Tongue (tissue), 1 donor: ENCODE measurements at regions not wholly inside any gene's neighbourhood (a gene's known extent, or its start where the extent isn't known, plus 50 kb on each side); places are given as distances from the start of the nearest gene placed in this dataset.

Source experiments
- DNase-seq: peaks from one replicate; pipeline ENCODE4 v3.0.0-alpha.2; 2015

- DNase-seq: no peak
These were observed 160.2 kb upstream of the CCDC68 start for GRCh38 chr18:55119434-55119833.

- no peak for DNase-seq
These were observed 159.8 kb upstream of the CCDC68 start for GRCh38 chr18:55119016-55119415.

DNA sequence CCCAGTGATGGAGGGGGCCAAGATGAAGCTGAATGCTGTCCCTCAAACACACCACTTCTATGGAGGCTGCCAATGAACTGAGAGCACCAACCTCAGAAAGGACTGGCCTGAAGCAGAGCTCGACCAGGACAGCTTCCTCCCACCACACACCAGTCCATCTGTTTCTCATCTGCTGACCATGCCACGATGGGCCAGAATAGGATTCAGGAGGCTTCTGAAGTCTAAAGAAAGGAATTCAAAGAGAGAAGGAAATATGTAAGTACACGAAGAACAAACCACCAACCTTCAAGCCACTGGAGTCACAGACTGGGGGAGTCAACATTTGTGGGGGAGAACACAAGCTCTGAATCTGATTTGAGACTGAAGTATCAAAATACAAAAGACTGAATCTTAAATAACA lies 157.6 kb upstream of the CCDC68 start:
- no peak for DNase-seq

DNA sequence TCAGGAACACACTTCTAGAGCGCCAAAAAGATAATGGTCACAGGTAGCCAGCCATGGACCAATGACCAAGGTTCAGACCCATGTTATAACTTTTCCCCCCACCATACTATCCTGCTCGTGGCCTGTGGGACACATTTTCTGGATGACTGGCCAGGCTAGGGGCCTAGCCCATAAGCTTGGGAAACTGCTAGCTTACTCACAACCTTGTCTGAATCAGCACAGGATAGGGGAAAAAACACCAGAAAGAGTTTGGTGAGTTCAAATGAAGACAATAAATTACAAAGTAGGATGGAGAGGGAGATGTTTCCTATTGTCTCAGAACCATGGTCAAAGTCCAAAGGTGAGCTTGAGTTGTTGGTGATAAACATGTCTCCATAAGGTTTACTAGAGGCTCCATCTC lies 156.3 kb upstream of the CCDC68 start:
- DNase-seq: no peak

DNA sequence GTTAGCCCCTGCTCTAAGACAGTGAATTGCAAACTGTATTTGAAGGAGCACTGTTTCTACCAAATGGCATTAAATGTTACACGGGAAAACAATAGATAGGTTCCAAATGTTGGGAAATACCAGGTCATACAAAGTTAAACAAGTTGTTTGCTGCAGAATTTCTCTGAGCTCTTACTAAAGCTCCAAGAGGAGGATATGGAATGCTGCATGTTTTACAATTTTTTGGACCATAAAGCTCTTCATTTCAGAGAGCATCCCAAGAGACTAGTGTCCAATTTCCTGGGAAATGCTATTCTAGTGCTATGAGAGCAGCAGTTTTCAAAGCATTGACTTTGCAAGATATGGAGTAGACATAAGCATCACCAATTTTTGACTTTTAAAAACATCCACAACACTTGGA lies 155.6 kb upstream of the CCDC68 start:
- no peak for DNase-seq

GRCh38 chr18:55113800-55114199 lies 154.5 kb upstream of the CCDC68 start:
- no peak for DNase-seq

DNA sequence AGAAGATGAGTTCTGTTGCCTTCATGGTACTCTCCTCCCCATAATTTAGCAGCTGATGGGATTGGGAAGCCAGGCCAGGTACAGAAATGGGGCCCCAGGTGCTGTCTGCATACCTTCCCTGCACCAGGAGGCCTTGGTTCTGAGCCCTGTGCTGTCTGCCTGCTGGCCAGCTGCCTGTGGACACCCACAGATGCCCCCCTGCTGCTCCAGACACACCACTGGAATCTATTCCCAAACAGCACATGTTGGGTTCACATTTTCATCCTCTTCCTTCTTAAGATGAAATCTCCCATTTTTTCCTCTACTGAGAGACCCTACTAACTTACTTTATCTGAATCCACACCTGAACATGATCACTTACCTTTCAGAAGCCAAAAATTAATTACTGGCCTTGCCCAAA lies 152.0 kb upstream of the CCDC68 start:
- no peak for DNase-seq

- DNase-seq: peak; percentile 48
These were observed 151.2 kb upstream of the CCDC68 start for GRCh38 chr18:55110436-55110835.

DNA sequence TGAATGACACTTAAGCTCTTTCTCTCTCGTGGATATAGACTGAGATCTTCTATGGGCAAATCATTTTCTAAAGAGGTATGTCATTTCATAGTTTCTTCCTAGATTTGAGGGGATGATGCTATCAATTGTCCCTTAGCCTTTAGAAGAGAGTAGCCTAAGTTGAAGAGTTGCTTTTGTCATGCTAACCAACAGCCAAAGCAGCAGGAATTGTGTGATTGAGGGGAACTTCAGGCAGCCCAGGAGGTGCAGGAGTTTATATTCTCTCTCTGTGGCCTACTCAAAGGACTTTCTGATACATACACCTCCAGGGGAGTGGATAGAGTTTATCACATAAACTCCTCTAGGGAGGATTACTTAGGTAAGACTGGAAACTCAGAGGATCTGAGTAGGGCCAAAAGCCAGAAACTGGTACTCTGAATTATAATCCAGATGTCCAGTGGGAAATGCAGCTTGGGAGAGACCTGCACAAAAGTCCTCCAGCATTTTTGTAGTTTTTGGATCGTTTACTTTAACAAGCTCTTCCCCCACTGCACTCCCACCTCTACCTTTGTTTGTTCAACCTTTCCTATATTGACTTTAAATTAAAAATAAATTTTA lies 150.7 kb upstream of the CCDC68 start:
- DNase-seq: no peak

DNA sequence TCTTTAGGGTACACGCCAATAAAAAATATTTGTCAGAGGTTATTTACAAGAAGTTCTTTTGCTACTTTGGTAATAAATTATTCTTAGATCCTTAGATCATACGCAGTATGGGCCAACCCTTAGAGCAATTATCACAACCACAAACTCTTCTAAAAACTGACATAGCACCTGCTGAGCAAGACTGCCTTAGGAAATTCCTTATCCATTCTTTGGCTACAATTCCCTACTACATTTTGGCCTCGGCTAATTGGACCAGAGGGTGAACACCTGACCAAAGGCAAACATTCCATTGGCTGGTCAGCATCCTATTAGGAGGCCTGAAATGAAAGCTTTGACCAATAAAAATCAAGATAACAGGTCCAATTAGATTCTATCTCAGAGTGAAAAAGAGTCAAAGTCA lies 147.6 kb upstream of the CCDC68 start:
- DNase-seq: peak; percentile 19

DNA sequence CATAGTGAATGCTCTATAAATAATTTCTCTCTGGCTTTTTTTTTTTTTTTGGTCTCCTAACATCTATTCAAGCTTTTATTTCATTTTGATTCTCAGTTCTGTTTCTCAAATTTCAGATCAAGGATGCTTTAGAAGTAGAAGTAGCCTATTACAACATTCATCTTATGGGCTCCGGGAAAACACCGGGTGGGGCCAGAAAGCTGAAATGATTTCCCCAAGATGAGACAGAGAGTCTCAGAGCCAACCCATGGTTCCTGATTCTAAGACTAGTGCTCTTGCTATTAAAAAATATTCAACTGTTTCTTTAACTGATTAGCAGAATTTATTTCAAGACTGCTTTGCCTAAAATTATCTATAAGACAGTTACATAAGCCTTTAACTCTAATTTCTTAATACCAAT lies 147.2 kb upstream of the CCDC68 start:
- DNase-seq: no peak

DNA sequence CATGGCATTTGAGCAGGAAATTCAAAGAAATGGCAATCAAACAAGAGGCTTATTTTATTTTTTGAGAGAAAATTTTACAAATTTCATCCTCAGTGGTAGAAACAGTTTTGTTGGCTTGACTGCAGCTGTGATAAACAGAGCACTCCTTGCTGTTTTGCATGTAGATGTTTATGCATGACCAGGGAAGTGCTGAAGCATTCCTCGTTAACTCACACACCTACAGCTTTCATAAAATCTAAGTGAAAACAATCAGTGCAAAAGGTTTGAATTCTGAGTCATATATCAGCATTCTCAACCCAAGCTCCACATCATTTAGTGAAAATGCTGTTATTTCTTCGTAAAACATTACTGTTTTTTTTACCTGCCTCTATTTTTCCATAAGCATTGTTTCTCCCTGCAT lies 146.6 kb upstream of the CCDC68 start:
- DNase-seq: no peak

- DNase-seq: no peak
These were observed 143.7 kb upstream of the CCDC68 start for GRCh38 chr18:55102958-55103456.

- DNase-seq: no peak
These were observed 143.2 kb upstream of the CCDC68 start for GRCh38 chr18:55102501-55102900.

DNA sequence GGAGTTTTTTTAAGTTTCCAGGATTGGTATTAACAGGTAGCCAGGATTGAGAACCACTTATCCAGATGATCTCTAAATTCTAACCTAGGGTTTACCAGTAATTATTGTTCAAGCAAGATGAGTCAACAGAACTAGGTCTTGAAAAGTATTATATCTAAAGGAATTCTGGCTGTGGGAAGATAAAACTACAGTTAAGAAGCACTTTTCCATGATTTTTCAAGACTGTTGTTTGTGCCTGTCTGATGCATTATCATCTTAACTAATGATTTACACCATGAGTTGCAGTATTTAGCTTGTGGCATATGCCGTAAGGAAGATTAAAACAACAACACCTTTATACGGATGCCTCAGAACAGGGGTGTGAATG lies 142.2 kb upstream of the CCDC68 start:
- DNase-seq: no peak

DNA sequence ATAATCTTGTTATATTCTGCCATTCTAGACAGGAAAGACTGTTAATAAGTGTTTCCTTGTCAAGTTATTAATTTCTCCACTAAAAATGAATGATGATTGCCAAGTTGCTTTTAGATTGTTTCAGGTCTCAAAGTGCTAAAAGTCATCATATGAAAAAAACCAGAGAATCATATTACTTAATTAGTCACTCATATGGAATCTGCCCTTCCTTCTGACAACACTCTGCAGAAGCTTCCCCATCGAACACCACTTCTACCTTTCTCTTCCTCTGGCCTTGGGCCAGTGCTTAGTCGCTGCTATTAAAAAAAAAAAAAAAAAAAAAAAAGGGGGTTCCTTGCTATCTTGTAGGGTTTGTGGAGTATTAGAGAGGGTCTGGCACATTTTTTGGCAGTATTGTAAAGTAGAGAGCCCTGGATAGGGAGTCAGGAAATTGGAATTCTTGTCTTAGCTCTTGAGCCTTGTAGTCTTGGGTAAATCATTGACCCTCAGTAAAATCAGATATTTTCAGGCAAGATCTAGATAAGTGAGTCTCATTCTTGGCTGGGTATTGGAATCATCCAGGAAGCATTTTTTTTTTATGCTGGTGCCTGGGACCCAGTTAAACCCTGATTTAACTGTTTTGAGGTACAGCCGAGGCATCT lies 141.7 kb upstream of the CCDC68 start:
- DNase-seq: no peak

DNA sequence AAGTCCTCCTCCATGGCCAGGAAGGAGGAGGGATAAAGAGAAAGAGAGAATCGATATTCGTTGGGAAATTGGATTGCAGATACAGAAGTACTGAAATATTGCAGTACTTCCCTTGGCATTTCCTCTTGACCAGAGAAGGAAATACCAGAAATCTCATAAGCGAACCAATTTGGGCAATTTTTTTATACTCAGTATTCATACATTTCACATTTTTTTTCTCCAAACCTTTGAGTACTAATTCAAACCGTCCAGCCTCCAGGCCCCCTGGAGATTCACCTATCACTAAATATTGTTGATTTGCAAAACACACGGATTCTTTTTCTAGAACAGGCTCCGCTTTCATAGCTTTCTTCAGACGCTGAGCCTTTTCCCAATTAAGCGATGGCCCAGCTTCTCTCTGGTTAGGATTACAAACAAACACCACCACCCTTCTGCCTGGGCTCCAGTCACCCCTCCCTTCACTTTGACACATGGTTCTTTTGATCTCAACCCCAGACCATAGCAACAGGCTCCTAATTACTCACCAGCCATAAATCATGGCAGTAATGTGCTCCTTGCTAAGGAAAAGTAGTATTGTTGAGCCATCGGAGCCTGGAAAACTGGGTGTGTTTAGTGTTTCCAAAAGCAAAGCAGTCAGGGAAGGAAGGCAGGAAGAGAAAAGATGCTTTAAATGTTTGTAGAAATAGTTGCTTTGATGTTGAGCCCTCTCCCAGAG lies 138.4 kb upstream of the CCDC68 start:
- DNase-seq: peak; percentile 26

- peak; percentile 63 for DNase-seq
These were observed 137.1 kb upstream of the CCDC68 start for GRCh38 chr18:55096263-55096951.

DNA sequence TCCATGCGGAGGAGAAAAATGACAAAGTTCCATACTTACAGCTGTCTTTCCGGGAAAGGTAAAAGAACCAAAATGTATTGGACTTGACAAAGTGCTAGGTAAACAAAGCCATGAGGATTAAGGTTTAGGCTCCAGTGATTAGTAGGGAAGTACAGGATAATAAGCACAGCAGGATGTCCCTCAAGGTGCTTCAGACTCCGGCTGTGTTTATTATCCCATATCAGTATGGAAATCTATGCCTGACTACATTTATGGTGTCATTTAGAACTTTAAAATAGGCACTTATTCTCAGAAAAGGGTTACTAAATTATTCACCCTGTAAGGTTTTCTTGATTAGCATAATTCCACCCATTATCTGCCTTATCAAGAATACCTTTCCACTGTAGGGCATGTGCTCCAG lies 136.3 kb upstream of the CCDC68 start:
- DNase-seq: no peak

- no peak for DNase-seq
These were observed 134.5 kb upstream of the CCDC68 start for GRCh38 chr18:55093808-55094207.

DNA sequence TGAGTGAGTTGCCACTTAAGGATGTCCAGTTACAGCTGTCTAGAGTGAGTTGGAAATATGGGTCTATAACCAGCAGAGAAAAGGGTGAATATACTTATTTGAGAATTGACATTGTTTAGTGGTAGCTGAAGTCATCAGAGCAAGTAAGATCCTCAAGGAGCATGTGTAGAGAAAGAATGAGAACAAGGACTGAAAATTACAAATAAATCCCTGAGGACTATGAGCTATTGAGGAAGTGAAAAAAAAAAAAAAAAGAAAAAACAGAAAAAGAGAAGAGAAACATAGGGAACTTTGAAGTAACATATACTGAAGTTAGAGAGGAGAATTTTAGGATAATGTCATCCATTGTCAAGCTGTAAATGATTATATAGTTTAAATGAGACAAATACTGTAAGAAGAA lies 134.0 kb upstream of the CCDC68 start:
- no peak for DNase-seq

DNA sequence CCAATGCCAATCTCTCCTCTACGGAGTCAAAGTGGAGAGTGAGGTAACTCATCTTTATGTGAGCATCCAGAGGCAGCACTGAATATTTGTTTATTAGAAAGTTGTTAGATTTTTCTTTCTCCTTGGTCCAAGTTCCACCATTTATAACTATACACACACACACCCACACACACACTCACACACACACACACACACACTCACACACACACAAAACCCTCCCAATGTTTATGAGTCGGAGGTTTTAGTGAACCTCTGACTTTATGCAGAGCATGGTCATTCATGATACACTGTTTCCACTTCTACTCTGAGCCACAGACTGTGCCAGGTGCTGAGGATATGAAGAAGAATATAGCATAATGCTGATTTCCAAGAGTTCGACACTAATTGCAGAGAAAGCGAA lies 132.9 kb upstream of the CCDC68 start:
- no peak for DNase-seq

DNA sequence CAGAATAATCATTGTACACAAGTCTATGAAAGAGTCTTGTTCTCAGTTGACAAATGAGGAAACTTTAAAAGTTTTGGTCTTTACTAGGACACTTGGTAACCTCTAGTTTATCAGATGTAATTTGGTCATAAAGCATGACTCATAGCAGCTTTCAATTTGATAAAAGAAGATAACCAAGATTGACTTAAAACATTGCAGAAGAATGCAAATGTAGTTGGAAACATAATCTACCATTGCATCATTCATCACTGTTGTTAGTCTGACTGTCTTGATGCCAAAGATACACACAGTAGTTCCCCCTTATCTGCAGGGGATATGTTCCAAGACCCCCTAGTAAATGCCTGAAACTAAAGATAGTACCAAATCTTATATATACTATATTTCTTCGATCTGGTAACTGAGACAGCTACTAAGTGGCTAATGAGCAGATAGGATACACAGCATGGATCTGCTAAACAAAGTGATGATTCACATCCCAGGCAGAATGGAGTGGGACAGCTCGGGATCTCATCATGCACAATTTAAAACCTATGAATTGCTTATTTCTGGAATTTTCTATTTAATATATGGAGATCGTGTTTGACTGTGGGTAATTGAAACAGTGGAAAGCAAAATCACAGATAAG lies 131.4 kb upstream of the CCDC68 start:
- no peak for DNase-seq
